ENCODE measurements at regions not wholly inside any gene's neighbourhood (a gene's known extent, or its start where the extent isn't known, plus 50 kb on each side); places are given as distances from the start of the nearest gene placed in this dataset.

DNA sequence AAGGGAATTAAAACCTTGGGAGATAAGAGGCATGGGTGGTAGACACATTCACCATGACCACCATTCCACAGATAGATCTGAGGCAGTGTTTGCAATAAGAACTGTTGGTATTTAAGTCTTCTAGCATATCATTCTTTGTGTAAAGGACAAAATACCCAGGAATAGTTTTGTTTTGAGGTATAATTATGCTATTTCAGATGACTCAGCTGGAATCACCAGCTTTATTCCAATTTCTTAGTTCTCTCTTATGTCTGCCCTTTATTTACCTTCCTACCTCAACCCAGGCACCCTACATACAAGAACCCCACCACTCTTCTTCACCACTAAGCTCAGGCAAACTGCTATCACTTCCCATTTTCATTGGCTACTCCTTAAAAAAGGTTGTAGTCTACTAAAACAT is 94.7 kb upstream of the TRIO start:
- TF ChIP-seq, protein P1, sequence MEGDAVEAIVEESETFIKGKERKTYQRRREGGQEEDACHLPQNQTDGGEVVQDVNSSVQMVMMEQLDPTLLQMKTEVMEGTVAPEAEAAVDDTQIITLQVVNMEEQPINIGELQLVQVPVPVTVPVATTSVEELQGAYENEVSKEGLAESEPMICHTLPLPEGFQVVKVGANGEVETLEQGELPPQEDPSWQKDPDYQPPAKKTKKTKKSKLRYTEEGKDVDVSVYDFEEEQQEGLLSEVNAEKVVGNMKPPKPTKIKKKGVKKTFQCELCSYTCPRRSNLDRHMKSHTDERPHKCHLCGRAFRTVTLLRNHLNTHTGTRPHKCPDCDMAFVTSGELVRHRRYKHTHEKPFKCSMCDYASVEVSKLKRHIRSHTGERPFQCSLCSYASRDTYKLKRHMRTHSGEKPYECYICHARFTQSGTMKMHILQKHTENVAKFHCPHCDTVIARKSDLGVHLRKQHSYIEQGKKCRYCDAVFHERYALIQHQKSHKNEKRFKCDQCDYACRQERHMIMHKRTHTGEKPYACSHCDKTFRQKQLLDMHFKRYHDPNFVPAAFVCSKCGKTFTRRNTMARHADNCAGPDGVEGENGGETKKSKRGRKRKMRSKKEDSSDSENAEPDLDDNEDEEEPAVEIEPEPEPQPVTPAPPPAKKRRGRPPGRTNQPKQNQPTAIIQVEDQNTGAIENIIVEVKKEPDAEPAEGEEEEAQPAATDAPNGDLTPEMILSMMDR (IDR thresholded peaks at IDR 0.05; ENCODE audit: borderline replicate concordance, insufficient read depth, low read depth, low read length), result no peak
- no peak overlapping the region for H3K4me3 ChIP-seq (ENCODE audit: low read depth, low read length)

DNA sequence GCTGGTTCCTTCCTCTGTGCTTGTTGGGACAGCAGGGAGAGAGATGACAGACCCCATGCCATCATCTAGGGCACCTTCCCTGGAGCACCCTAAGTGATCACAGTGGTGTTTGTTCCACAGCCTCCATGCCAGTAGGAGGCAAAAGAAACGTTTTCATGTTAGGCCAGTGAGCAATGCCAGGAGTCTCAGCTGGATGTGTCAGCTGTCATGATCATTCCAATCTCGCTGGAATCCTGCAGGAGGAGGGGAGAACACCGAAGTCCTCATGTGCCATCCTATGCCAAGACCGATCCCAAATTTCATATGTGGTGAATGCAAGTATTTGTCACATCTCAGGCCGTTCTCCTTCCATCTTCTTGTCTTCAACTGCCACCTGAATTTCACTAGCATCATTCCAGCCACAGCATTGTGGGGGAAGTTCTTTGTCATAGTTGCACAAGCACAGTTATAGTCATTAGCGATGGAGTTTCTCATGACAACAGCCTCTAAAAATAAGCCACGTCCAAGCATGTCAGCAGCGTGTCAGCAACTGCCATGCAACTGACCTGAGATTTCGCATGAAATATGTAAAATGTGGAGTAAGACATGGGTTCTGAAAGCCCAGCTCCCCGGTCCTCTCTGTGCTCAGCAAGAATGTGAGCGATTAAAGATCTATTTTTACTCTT is 97.2 kb upstream of the DNAH5 start:
- TF ChIP-seq, protein P1 (IDR thresholded peaks at IDR 0.05; ENCODE audit: borderline replicate concordance, insufficient read depth, low read depth, low read length), result no peak

DNA sequence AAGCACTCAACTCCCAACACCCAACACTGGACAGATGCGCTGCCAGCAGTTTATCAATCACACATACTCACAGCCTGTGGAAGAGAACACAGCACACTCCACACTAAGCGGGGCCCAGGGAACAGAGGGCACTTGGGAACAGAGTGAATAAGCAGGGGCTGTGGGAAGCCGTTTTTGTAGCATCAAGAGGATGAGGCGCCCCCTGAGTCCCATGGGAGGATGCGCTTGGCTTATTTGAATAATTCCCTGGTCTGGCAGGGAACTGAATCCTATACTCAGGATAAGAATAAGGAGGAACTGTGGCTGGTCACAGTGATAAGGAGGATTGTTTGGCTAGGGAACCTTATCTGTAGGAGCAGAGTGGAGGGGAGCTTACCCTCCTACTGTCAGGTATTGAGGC is 96.1 kb upstream of the DNAH5 start:
- H3K4me3 ChIP-seq (ENCODE audit: low read depth, low read length), result no peak overlapping the region
- TF ChIP-seq, protein P1 (IDR thresholded peaks at IDR 0.05; ENCODE audit: borderline replicate concordance, insufficient read depth, low read depth, low read length), result no peak

More for the DNA sequence above, 97.2 kb upstream of the DNAH5 start:
- no peak overlapping the region for H3K4me3 ChIP-seq (ENCODE audit: low read depth, low read length)

- TF ChIP-seq, protein P1 (IDR thresholded peaks at IDR 0.05; ENCODE audit: borderline replicate concordance, insufficient read depth, low read depth, low read length), result no peak
- H3K4me3 ChIP-seq (ENCODE audit: low read depth, low read length), result no peak overlapping the region
These were observed 95.1 kb upstream of the DNAH5 start for GRCh38 chr5:14039576-14039975.

DNA sequence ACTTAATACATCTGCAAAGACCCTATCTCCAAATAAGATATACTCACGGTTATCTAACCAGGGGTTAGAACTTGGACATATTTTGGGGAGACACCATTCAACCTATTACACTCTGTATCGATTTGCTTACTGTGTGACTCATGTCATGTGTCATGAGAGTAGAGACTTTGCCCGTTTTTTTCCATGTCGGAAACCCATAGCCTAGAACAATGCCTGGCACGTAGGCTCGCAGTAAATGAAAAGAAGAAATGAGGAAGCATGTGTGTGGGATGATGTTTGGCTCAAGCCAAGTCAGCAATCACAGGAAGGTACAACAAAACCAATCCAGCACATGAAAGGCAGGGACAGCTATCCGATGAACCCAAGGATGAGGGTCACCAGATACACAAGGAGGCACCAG is 94.6 kb upstream of the DNAH5 start:
- H3K4me3 ChIP-seq (ENCODE audit: low read depth, low read length), result no peak overlapping the region

GRCh38 chr5:14038341-14038959 is 94.0 kb upstream of the DNAH5 start:
- H3K4me3 ChIP-seq (ENCODE audit: low read depth, low read length), result no peak overlapping the region
- TF ChIP-seq, protein P1 (IDR thresholded peaks at IDR 0.05; ENCODE audit: borderline replicate concordance, insufficient read depth, low read depth, low read length), result no peak

More for the DNA sequence above, 94.6 kb upstream of the DNAH5 start:
- TF ChIP-seq, protein P1 (IDR thresholded peaks at IDR 0.05; ENCODE audit: borderline replicate concordance, insufficient read depth, low read depth, low read length), result no peak

GRCh38 chr5:14036947-14037346 is 92.5 kb upstream of the DNAH5 start:
- TF ChIP-seq, protein P1 (IDR thresholded peaks at IDR 0.05; ENCODE audit: borderline replicate concordance, insufficient read depth, low read depth, low read length), result no peak
- H3K4me3 ChIP-seq (ENCODE audit: low read depth, low read length), result no peak overlapping the region
